GM12878 (cell line): ENCODE measurements at regions not wholly inside any gene's neighbourhood (a gene's known extent, or its start where the extent isn't known, plus 50 kb on each side); places are given as distances from the start of the nearest gene placed in this dataset.

Experiments
- ATAC-seq: fragments of 200-7000 bp; cut with Tn5 transposase; 3 replicates; pipeline ENCODE4 v1.9.1; 2020; ENCODE audit warnings: mild to moderate bottlenecking, moderate library complexity
- BruUV-seq: library from RNA; stranded (reverse); fragments of 400-500 nt; replicated peaks from 2 replicates; lab custom pipeline; 2021; lab: Mats Ljungman, UMichigan
- CTCF ChIA-PET: fragments of 300-600 bp; sonication (Branson Sonifier 250); formaldehyde crosslinking; extraction: SDS; loops from one replicate; lab custom pipeline; 2021; ENCODE audit warnings: inconsistent platforms; lab: Yijun Ruan, JAX
- POLR2A ChIA-PET: fragments of 350-600 bp; formaldehyde crosslinking; extraction: SDS; loops from one replicate; lab custom pipeline; 2021; ENCODE audit warnings: inconsistent platforms; lab: Charles Lee
- RAD21 ChIA-PET: fragments of 300-600 bp; sonication (Branson Sonifier 250); formaldehyde crosslinking; loops from one replicate; lab custom pipeline; 2023; ENCODE audit warnings: antibody characterized with exemption; ENCODE audit not compliant: unreplicated experiment; lab: Charles Lee
- SMC1A ChIA-PET: fragments of 300-600 bp; sonication (Branson Sonifier 250); formaldehyde crosslinking; loops from one replicate; lab custom pipeline; 2023; ENCODE audit not compliant: unreplicated experiment, uncharacterized antibody; lab: Charles Lee
- DNase-seq: peaks from one replicate; pipeline ENCODE4 v3.0.0-alpha.2; 2011; ENCODE audit warnings: low read depth, low spot score
- FAIRE-seq: peaks from 3 replicates; lab custom pipeline; 2011; peaks lifted over from hg19 to GRCh38; lab: Jason Lieb, UNC
- H2AFZ ChIP-seq: 2 replicates; pipeline ENCODE4 v1.6.0; 2011; ENCODE audit warnings: low read depth, low read length, control low read depth; ENCODE audit not compliant: control insufficient read depth
- H3K27ac ChIP-seq: 2 replicates; pipeline ENCODE4 v1.5.1; 2011; ENCODE audit warnings: control low read depth; ENCODE audit not compliant: control insufficient read depth, insufficient read depth
- H3K27me3 ChIP-seq, 2 experiments: replicated peaks in 1 of 2; 2 replicates each; pipeline versions ENCODE4 v1.6.0 to v1.6.1; 2011; ENCODE audit warnings: low read length in 1 of 2; ENCODE audit not compliant: control insufficient read depth in 2 of 2, insufficient read depth in 2 of 2
- H3K36me3 ChIP-seq, 2 experiments: 2 replicates each; pipeline ENCODE4 v1.5.1; 2011; ENCODE audit warnings: low read length in 1 of 2; ENCODE audit not compliant: control insufficient read depth in 2 of 2, insufficient read depth in 2 of 2
- H3K4me1 ChIP-seq: 2 replicates; pipeline ENCODE4 v1.6.1; 2011; ENCODE audit warnings: mild to moderate bottlenecking, low read length, moderate library complexity, mixed read lengths; ENCODE audit not compliant: control insufficient read depth, insufficient read depth
- H3K4me2 ChIP-seq: 2 replicates; pipeline ENCODE4 v1.6.0; 2011; ENCODE audit warnings: control low read depth; ENCODE audit not compliant: control insufficient read depth, insufficient read depth
- H3K4me3 ChIP-seq: fragments of 200-600 bp; sonication (generic); 2 replicates; pipeline ENCODE4 v1.5.1; 2016
- H3K79me2 ChIP-seq: 2 replicates; pipeline ENCODE4 v1.6.0; 2011; ENCODE audit warnings: low read length; ENCODE audit not compliant: control insufficient read depth, insufficient read depth
- H3K9ac ChIP-seq: 2 replicates; pipeline ENCODE4 v1.8.0; 2011; ENCODE audit warnings: low read length, control low read depth, mixed read lengths; ENCODE audit not compliant: control insufficient read depth, insufficient read depth
- H3K9me3 ChIP-seq: replicated peaks from 3 replicates; pipeline ENCODE4 v1.5.1; 2011; ENCODE audit warnings: mild to moderate bottlenecking, low read length; ENCODE audit not compliant: control insufficient read depth, insufficient read depth
- H4K20me1 ChIP-seq: 2 replicates; pipeline ENCODE4 v1.6.0; 2011; ENCODE audit not compliant: control insufficient read depth, insufficient read depth
- BCL11A ChIP-seq: IDR thresholded peaks from 2 replicates; pipeline ENCODE4 v1.6.1; 2011; ENCODE audit warnings: low read depth, low read length
- BHLHE40 ChIP-seq, 2 experiments: fragments of 450-650 bp in 1 of 2; IDR thresholded peaks; 2 replicates each; pipeline ENCODE4 v1.6.1; 2011 to 2017; ENCODE audit warnings: low read depth in 2 of 2, borderline replicate concordance in 1 of 2, improper control_type of control experiment in 1 of 2, low read length in 1 of 2, mild to moderate bottlenecking in 1 of 2
- BRCA1 ChIP-seq: IDR thresholded peaks from 2 replicates; pipeline ENCODE4 v1.6.1; 2011; ENCODE audit warnings: low read depth, low read length, improper control_type of control experiment
- CBX3 ChIP-seq: fragments of 200-600 bp; sonication (generic); IDR thresholded peaks from 2 replicates; pipeline ENCODE4 v1.6.1; 2016; ENCODE audit warnings: low read depth, borderline replicate concordance
- CHD4 ChIP-seq: fragments of 200-600 bp; sonication (generic); IDR thresholded peaks from 2 replicates; pipeline ENCODE4 v1.6.1; 2016; ENCODE audit warnings: mild to moderate bottlenecking
- DPF2 ChIP-seq: fragments of 450-650 bp; IDR thresholded peaks from 2 replicates; pipeline ENCODE4 v1.6.1; 2017; ENCODE audit warnings: mild to moderate bottlenecking
- EED ChIP-seq: sonication (generic); IDR thresholded peaks from 2 replicates; pipeline ENCODE4 v1.6.1; 2016; ENCODE audit warnings: antibody characterized with exemption, low read depth
- ELK1 ChIP-seq: IDR thresholded peaks from 2 replicates; pipeline ENCODE4 v1.6.1; 2012; ENCODE audit warnings: low read depth, low read length, improper control_type of control experiment
- ETV6 ChIP-seq, 2 experiments: fragments of 450-650 bp in 1 of 2; IDR thresholded peaks in 1 of 2; conservative IDR thresholded peaks in 1 of 2; 2 replicates each; pipeline ENCODE4 v1.6.1; 2014; ENCODE audit warnings: antibody characterized with exemption in 1 of 2, borderline replicate concordance in 1 of 2, low read depth in 1 of 2, mild to moderate bottlenecking in 1 of 2, moderate library complexity in 1 of 2
- EZH2 ChIP-seq: IDR thresholded peaks from 2 replicates; pipeline ENCODE4 v1.6.1; 2012; ENCODE audit warnings: low read depth, mild to moderate bottlenecking, control low read depth, inconsistent platforms, low read length, borderline replicate concordance; ENCODE audit not compliant: control insufficient read depth
- GATAD2B ChIP-seq: fragments of 450-650 bp; conservative IDR thresholded peaks from 2 replicates; pipeline ENCODE4 v1.6.1; 2017; ENCODE audit warnings: low read depth, mild to moderate bottlenecking, moderate library complexity
- IKZF1 ChIP-seq: fragments of 450-650 bp; conservative IDR thresholded peaks from 2 replicates; pipeline ENCODE4 v1.6.1; 2017; ENCODE audit warnings: antibody characterized with exemption, mild to moderate bottlenecking
- IKZF2 ChIP-seq, 2 experiments: fragments of 450-650 bp; IDR thresholded peaks; 2 replicates each; pipeline ENCODE4 v1.6.1; 2017; ENCODE audit warnings: mild to moderate bottlenecking in 2 of 2, moderate library complexity in 2 of 2
- KLF5 ChIP-seq: fragments of 450-650 bp; IDR thresholded peaks from 2 replicates; pipeline ENCODE4 v1.6.1; 2014; ENCODE audit warnings: mild to moderate bottlenecking; ENCODE audit not compliant: partially characterized antibody
- MTA2 ChIP-seq: fragments of 450-650 bp; IDR thresholded peaks from 2 replicates; pipeline ENCODE4 v1.6.1; 2016; ENCODE audit warnings: low read depth, mild to moderate bottlenecking, moderate library complexity
- MYB ChIP-seq: fragments of 150-350 bp; IDR thresholded peaks from 2 replicates; pipeline ENCODE4 v1.6.1; 2014; ENCODE audit warnings: mild to moderate bottlenecking, low read depth, low read length, borderline replicate concordance
- NFIC ChIP-seq: IDR thresholded peaks from 2 replicates; pipeline ENCODE4 v1.6.1; 2012; ENCODE audit warnings: low read depth, mild to moderate bottlenecking, inconsistent platforms, low read length, moderate library complexity
- NFYB ChIP-seq: IDR thresholded peaks from 2 replicates; pipeline ENCODE4 v1.6.1; 2011; ENCODE audit warnings: low read depth, mild to moderate bottlenecking, low read length, improper control_type of control experiment, moderate library complexity; ENCODE audit not compliant: insufficient read depth
- NR2F1 ChIP-seq: fragments of 450-650 bp; conservative IDR thresholded peaks from 2 replicates; pipeline ENCODE4 v1.6.1; 2017; ENCODE audit warnings: mild to moderate bottlenecking
- POLR2AphosphoS2 ChIP-seq: IDR thresholded peaks from 2 replicates; pipeline ENCODE4 v1.6.1; 2011; ENCODE audit warnings: low read depth, mild to moderate bottlenecking, low read length, improper control_type of control experiment, moderate library complexity
- RBBP5 ChIP-seq: fragments of 200-600 bp; sonication (generic); conservative IDR thresholded peaks from 2 replicates; pipeline ENCODE4 v1.6.1; 2016
- RUNX3 ChIP-seq: IDR thresholded peaks from 2 replicates; pipeline ENCODE4 v1.6.1; 2012; ENCODE audit warnings: low read length, inconsistent platforms
- SIX5 ChIP-seq: IDR thresholded peaks from 2 replicates; pipeline ENCODE4 v1.6.1; 2011; ENCODE audit warnings: mild to moderate bottlenecking, low read depth, low read length, moderate library complexity; ENCODE audit not compliant: severe bottlenecking
- TCF7 ChIP-seq: IDR thresholded peaks from 2 replicates; pipeline ENCODE4 v1.6.1; 2014; ENCODE audit warnings: antibody characterized with exemption, borderline replicate concordance
- YBX1 ChIP-seq: fragments of 450-650 bp; IDR thresholded peaks from 2 replicates; pipeline ENCODE4 v1.6.1; 2016; ENCODE audit warnings: antibody characterized with exemption
- ZNF622 ChIP-seq: fragments of 450-650 bp; IDR thresholded peaks from 2 replicates; pipeline ENCODE4 v1.6.1; 2017; ENCODE audit warnings: mild to moderate bottlenecking, inconsistent platforms
- WGBS: methylation state at CpG from one replicate; pipeline ENCODE4 v1.1.6; 2016; ENCODE audit warnings: low lambda C conversion rate; ENCODE audit not compliant: insufficient replicate concordance, insufficient coverage; ENCODE audit errors: missing lambda C conversion rate; 5-methylcytosine and 5-hydroxymethylcytosine counted together
- in situ Hi-C: fragments of 300-500 bp; cut with MboI; formaldehyde crosslinking; loops from 9 replicates; pipeline ENCODE4 v1.14.3; 2018; ENCODE audit warnings: mixed read lengths
- intact Hi-C: fragments of 100-400 bp; cut with micrococcal nuclease; formaldehyde crosslinking; loops from one replicate; pipeline ENCODE4 v1.14.2; 2022; ENCODE audit not compliant: unreplicated experiment

- no peak for FAIRE-seq
- no peaks in the 10 kb centered on the region for H3K36me3 ChIP-seq
- CTCF ChIA-PET = interaction anchor here (0.6 kb wide), 1 partner anchor 1014 kb away, joined by 3 read pairs; no protein-coding TSS in a partner anchor
Observed at GRCh38 chr13:86282442-86282841, 483.2 kb upstream of the SLITRK6 start.

GRCh38 chr13:86283031-86283430 is 483.8 kb upstream of the SLITRK6 start:
- Histone ChIP-seq H3K36me3 (no peaks in the 10 kb centered on the region), H3K79me2 (no peaks in the 10 kb centered on the region), H3K27me3 (no peaks in the 10 kb centered on the region), H3K4me2 (no peak overlapping the region), H3K4me1 (no peaks in the 10 kb centered on the region), H3K9ac (no peak overlapping the region), H2AFZ (no peak overlapping the region), H4K20me1 (no peaks in the 10 kb centered on the region), H3K9me3 (no peaks in the 10 kb centered on the region), H3K27ac (no peak overlapping the region), H3K4me3 (no peak overlapping the region)
- in situ Hi-C loops (no loop called here), intact Hi-C loops (no loop called here)
- no TSS peak for BruUV-seq
- FAIRE-seq (no peak), DNase-seq (no peak), ATAC-seq (no peak)
- 2% methylated on average over 3 of the region's 3 CpGs for WGBS
- RAD21 ChIA-PET = no interaction called here
- SMC1A ChIA-PET = no interaction called here
- POLR2A ChIA-PET = no interaction called here
- CTCF ChIA-PET = interaction anchor here (0.6 kb wide), 1 partner anchor 1013 kb away, joined by 3 read pairs; no protein-coding TSS in a partner anchor
- TF ChIP-seq ELK1 (no peak), BCL11A (no peak), GATAD2B (no peak), NFIC (no peak), CHD4 (no peak), BRCA1 (no peak), EED (no peak), POLR2AphosphoS2 (no peak), MYB (no peak), IKZF1 (no peak), NR2F1 (no peak), YBX1 (no peak)

More at GRCh38 chr13:86282442-86282841, 483.2 kb upstream of the SLITRK6 start:
- SMC1A ChIA-PET = no interaction called here
- POLR2A ChIA-PET = no interaction called here
- H3K4me1 ChIP-seq = no peaks in the 10 kb centered on the region
- no peaks in the 10 kb centered on the region for H3K79me2 ChIP-seq
- DNase-seq (peak; percentile 20), ATAC-seq (peak; percentile 83)
- in situ Hi-C loops (no loop called here), intact Hi-C loops (no loop called here)
- TF ChIP-seq KLF5 (no peak), ETV6 (conservative IDR thresholded peaks at IDR 0.05 in 1 of 2, IDR thresholded peaks at IDR 0.05 in 1 of 2; ENCODE audit: borderline replicate concordance in 1 of 2, low read depth in 1 of 2) (peak in 1 of 2 experiments; percentile 18; a peak in 1 of 4 replicates), BHLHE40 (IDR thresholded peaks at IDR 0.05; ENCODE audit: borderline replicate concordance in 1 of 2, low read depth in 2 of 2, low read length in 1 of 2) (peak in 1 of 2 experiments; percentile 25; a peak in 1 of 4 replicates), IKZF1 (peak; percentile 56), EZH2 (no peak), IKZF2 (IDR thresholded peaks at IDR 0.05) (peak; percentile 66 to 73), RUNX3 (peak; percentile 84), RBBP5 (no peak), SIX5 (no peak), TCF7 (peak; percentile 88), DPF2 (0 out of 2 replicates have a peak, but pooled peaks have one; percentile 27), NR2F1 (no peak), CBX3 (no peak), ZNF622 (no peak), MTA2 (peak; percentile 66; the same call in 1 of the 2 replicates), NFYB (no peak)
- RAD21 ChIA-PET = no interaction called here
- H3K9ac ChIP-seq = no peak overlapping the region
- H3K9me3 ChIP-seq = no peaks in the 10 kb centered on the region
- no peak overlapping the region for H3K4me2 ChIP-seq
- BruUV-seq = no TSS peak
- H2AFZ ChIP-seq = no peak overlapping the region
- H4K20me1 ChIP-seq = no peaks in the 10 kb centered on the region
- H3K27ac ChIP-seq = no peak overlapping the region
- WGBS = 0% methylated on average over 2 of the region's 2 CpGs
- no peaks in the 10 kb centered on the region for H3K27me3 ChIP-seq
- H3K4me3 ChIP-seq = no peak overlapping the region
